Hindlimb muscle (tissue), 1 donor: ENCODE measurements at regions not wholly inside any gene's neighbourhood (a gene's known extent, or its start where the extent isn't known, plus 50 kb on each side); places are given as distances from the start of the nearest gene placed in this dataset.

Experiments
- DNase-seq: peaks from one replicate; pipeline ENCODE4 v3.0.0-alpha.2; 2013

DNA sequence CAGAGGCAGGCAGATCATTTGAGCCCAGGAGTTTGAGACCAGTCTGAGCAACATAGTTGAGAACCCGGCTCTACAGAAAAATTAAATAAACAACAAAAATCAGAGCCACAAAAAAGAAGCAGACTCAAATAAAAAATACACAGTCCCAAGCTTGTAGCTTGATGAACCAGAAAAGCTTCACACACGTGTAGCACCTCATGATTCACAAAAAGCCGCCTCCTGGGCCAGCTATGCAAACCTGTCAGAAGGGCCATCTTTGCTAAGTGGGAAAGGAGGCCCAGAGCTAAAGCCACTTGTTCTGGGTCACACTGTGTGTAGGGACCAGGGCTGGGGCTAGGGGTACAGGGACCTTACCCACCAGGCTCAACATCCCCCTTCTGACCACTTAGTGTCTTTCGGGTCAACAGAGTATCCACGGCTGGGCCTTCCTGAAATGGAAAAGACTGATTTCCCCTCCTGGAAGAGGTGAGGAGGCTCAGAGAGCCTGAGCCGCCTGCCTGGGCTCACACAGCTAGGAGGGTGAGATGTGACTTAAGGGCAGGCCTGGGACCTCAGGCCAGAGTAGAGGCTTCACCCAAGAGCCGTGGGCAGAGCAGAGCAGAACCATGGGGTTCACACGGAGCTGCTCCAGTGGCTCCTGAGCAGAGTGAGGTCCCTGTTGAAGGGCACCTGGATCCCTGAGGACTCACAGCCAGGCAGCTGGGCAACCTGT, 269.6 kb downstream of the PARN start:
- DNase-seq: no peak

- DNase-seq: no peak
Observed at GRCh38 chr16:14358697-14359305, 271.3 kb downstream of the PARN start.

GRCh38 chr16:14357328-14357727, 272.7 kb downstream of the PARN start:
- no peak for DNase-seq

GRCh38 chr16:14356064-14356463, 274.0 kb downstream of the PARN start:
- no peak for DNase-seq

- no peak for DNase-seq
Observed at GRCh38 chr16:14354561-14355351, 275.3 kb downstream of the PARN start.

- no peak for DNase-seq
Observed at GRCh38 chr16:14353340-14353739, 276.7 kb downstream of the PARN start.

GRCh38 chr16:14351647-14352046, 278.4 kb downstream of the PARN start:
- no peak for DNase-seq

DNA sequence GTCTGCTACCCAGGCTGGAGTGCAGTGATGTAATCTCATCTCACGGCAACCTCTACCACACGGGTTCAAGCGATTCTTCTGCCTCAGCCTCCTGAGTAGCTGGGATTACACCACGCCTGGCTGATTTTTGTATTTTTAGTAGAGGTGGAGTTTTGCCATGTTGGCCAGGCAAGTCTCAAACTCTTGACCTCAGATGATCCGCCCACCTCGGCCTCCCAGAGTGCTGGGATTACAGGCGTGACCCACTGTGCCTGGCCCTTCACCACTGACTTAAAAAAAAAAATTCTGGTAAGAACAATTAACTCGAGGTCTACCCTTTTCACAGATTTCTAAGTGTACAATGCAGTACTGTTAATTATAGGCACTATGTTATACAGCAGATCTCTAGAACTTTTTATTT, 279.4 kb downstream of the PARN start:
- DNase-seq: no peak

- DNase-seq: no peak
Observed at GRCh38 chr16:14350081-14350480, 279.0 kb downstream of the MRTFB start.

DNA sequence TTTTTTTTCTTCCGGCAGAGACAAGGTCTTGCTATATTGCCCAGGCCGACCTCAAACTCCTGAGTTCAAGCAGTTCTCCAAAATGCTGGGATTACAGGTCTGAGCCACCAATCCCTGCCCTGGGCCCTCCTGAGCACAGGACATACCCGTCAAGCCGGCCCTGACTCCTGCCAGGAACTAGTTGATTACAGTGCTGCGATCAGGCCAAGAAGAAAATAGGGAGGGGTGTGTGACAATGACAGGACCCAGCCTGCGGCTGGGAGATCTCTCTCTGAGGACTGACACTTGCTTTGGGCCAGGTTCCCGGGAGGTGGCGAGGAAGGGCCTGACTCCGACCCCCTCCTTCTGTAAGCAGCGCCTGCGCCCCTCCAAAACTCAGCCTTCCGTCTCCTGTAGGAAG, 276.6 kb downstream of the MRTFB start:
- DNase-seq: no peak

DNA sequence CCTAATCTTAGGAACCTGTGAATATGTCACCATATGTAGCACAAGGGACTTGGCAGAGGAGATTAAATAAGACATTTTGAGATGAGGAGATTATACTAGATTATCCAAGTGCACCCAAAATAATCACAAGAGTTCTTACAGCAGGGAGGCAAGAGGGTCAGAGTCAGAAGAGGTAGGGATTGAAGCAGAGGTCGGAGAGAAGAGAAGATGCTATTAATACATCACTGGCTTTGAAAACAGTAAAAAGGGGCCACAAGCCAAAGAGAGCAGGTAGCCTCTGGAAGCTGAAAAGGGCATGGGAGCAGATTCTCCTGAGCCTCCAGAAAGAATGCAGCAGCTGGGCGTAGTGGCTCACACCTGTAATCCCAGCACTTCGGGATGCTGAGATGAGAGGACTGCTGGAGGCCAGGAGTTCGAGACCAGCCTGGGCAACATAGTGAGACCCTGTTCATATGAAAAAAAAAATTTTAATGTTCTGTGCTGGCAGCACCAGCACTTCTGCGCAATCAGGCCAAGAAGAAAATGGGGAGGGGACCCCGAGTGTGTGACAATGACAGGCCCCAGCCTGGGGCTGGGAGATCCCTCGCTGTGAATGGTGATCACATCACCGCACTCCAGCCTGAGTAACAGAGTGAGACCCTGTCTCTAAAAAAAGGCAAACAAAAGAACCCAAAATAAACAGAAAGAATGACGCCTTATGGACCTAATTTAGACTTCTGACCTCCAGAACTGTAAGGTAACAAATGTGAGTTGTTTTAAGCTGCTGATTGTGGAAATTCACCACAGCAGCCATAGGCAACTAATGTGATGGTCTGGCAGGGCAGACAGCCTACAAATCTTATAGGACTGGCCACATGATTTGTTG, 275.4 kb downstream of the MRTFB start:
- no peak for DNase-seq

DNA sequence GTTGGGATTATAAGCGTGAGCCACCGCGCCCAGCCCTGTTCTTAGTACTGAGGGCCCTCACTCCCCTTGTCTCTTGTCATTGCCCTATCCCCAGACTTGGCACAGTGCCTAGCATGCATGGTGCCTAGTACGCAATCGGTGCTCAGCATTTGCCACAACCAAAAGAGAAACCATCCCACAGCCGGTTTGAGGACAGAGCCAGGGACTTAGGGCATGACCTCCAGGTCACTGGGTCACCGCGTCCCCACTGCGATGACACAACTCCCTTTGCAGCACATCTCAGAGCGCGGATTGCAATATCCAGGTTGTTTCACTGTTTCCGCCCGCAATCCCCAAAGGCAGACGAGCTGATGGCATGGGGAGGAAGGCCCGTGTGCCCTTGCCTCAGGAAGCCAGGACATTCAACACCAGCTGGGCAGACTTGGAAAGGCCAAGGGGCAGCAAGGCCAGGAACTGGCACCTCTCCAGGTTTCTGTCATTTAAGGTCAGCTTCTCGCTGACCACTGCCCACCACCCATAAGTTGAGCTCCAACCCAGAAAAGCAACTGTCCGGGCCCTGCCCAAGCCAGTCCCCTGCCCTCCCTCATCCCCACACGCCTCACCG, 274.5 kb downstream of the MRTFB start:
- DNase-seq: no peak

DNA sequence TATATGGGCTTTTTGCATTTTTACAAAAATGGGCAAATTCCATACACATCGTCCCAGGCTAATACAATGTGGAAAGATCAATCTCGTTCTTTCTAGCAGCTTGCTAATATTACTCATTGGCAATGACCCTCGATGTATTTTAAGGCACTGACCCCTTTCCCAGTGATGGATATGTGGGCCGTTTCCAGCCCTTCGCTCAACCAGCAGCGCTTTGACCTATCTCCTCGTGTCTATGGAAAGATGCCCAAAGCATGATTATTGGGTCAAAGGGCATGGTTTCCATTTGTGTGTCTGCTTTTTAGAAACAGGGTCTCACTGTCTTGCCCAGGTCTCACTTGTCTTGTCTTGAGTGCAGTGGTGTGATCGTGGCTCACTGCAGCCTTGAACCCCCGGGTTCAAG, 273.8 kb downstream of the MRTFB start:
- no peak for DNase-seq

- DNase-seq: no peak
Observed at GRCh38 chr16:14344292-14344691, 273.2 kb downstream of the MRTFB start.

DNA sequence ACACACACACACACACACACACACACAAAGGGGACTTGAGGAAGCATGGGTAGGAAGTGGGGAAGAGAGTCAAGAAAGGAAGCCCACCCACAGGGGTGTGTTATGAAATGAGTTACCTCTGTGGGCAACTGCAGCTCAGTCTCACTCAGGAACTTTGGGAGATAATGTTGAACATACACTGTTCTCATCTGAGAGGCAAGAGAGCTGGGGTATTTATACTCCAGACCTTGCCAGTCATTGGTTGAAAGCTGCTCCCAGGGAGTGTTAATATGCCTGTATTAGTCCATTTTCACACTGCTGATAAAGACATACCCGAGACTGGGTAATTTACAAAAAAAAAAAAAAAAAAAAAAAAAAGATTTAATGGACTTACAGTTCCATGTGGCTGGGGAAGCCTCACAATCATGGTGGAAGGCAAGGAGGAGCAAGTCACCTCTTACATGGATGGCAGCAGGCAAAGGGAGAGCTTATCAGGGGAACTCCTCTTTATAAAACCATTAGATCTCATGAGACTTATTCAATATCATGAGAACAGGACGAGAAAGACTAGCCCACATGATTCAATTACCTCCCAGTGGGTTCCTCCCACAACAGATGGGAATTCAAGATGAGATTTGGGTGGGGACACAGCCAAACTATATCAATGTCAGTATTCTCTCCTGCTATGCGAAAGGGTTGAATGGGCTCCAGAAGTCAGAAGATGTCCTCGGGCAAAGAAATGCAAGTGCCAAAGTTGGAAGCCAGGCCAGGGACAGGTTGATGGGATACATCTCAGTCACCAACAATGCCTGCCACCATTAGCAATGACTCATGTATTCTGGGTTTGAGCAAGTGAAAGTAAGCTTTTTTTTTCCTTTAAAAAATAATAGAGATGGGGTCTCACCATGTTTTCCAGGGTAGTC, 270.5 kb downstream of the MRTFB start:
- no peak for DNase-seq

DNA sequence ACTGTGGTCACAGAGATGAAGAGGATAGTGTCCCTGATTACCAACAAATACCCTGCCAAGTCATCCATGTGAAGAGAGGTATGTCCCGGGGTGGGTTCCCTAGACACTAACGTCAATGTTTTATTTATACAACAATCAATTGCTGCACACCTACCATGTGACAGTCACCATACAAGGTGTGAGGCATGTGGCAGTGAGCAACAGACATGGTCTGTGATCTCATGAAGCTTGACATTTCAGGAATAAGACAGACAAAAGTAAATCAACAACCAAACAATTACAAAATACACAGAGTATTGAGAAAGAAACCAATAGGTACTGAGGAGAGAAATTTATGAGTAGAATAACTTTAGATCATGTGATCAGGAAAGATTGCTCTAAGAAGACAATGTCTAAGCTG, 268.6 kb downstream of the MRTFB start:
- no peak for DNase-seq

DNA sequence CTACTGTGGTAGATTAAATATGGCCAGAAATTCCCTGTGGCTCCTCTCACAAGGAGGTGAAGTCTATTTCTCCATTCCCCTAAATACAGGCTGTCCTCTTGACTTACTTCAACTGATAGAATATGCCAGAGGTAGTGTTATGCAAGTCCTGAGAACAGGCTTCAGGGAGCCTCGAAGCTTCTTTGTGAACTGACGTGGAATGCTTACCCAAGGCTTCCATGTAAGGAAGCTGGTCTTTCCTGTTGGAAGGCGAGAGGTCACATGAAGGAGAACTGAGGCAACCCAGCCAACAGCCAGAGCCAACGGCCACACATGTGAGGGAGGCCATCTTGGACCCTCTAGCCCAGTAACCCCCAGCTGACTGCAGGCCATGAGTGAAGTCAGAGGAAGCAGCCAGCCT, 267.9 kb downstream of the MRTFB start:
- DNase-seq: no peak

- DNase-seq: no peak
Observed at GRCh38 chr16:14338236-14338635, 267.1 kb downstream of the MRTFB start.

GRCh38 chr16:14337303-14338191, 266.4 kb downstream of the MRTFB start:
- DNase-seq: peak; percentile 29

DNA sequence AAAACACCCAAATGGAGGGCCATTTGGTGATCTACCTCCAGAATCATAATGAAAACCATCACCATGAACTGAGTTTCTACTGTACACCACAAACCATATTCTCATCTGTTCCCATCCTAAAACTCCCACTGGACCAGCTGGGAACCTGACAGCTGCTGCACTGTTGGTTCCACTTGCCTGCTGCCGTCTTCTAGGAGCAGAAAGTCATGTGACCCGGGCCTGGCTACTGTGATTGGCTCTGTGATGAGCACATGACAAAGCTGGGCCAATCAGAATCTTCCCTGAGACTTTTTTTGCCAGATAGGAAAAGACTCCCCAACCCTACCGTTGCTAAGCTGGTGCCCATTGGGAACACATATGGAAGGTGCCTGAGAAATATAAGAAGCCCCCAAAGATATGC, 264.2 kb downstream of the MRTFB start:
- DNase-seq: no peak
